Fibroblast of skin of abdomen (primary cell): ENCODE measurements at regions not wholly inside any gene's neighbourhood (a gene's known extent, or its start where the extent isn't known, plus 50 kb on each side); places are given as distances from the start of the nearest gene placed in this dataset.

Experiments used
- DNase-seq: peaks from one replicate; pipeline ENCODE4 v3.0.0-alpha.2; 2013

- DNase-seq: no peak
These were observed 120.3 kb upstream of the CTSO start for GRCh38 chr4:156073976-156074375.

DNA sequence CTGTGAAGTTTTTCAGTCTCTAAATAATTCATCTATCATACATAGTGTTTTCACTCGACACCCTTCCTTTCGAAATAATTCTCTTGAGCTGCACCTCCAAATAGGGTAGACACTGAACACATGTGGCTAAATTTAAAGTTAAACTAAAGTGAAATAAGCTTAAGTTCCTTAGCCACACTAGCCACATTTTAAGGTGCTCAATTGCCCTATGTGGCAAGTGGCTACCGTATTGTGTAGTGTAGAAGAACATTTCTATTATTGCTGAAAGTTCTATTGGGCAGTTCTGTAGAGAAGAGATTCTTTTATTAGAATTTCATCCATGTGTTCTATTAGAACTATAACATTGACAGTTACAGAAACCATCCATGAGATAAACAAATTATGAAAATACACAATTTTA, 107.0 kb upstream of the CTSO start:
- no peak for DNase-seq

- DNase-seq: no peak
These were observed 99.5 kb upstream of the CTSO start for GRCh38 chr4:156053174-156053573.

GRCh38 chr4:156052116-156052515, 98.5 kb upstream of the CTSO start:
- no peak for DNase-seq

GRCh38 chr4:156038772-156039171, 85.1 kb upstream of the CTSO start:
- DNase-seq: no peak

DNA sequence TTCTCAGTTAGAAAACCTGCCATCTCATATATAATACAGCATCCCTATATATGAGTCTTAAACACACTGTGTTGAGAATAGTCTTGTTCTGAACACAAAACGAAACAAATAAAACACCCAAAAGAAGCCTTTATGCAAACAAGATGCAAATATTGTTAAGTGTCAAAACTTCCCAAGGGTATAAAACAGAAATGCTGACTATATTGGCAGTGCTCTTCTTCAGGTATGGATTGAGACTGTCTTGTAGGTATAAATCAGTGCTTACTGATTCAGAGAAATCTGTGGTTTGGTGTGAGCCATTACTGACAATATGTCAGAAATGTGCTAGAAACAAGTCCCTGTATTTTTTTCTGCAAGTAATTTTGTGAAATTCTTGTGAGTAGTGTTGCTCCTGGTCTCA, 82.8 kb upstream of the CTSO start:
- no peak for DNase-seq

GRCh38 chr4:156029691-156030090, 76.0 kb upstream of the CTSO start:
- DNase-seq: no peak

- DNase-seq: no peak
These were observed 67.6 kb upstream of the CTSO start for GRCh38 chr4:156021298-156021697.

- no peak for DNase-seq
These were observed 65.6 kb upstream of the CTSO start for GRCh38 chr4:156019246-156019645.

GRCh38 chr4:156018383-156018782, 64.7 kb upstream of the CTSO start:
- no peak for DNase-seq

- DNase-seq: no peak
These were observed 62.1 kb upstream of the CTSO start for GRCh38 chr4:156015781-156016180.

- DNase-seq: no peak
These were observed 52.5 kb upstream of the CTSO start for GRCh38 chr4:156006192-156006591.
